DOHH2 (cell line): ENCODE measurements at regions not wholly inside any gene's neighbourhood (a gene's known extent, or its start where the extent isn't known, plus 50 kb on each side); places are given as distances from the start of the nearest gene placed in this dataset.

Source experiments
- H3F3A ChIP-seq: fragments of 200-600 bp; sonication (generic), shearing (Covaris generic); 2 replicates; pipeline ENCODE4 v1.6.0; 2016; ENCODE audit warnings: antibody characterized with exemption, mild to moderate bottlenecking; ENCODE audit not compliant: control insufficient read depth, insufficient read depth
- H3K27ac ChIP-seq: fragments of 200-600 bp; sonication (generic); 2 replicates; pipeline ENCODE4 v1.5.1; 2014; ENCODE audit warnings: low read depth, mild to moderate bottlenecking, low read length, moderate library complexity
- H3K27me3 ChIP-seq: fragments of 200-600 bp; sonication (generic); 2 replicates; pipeline ENCODE4 v1.6.1; 2014; ENCODE audit warnings: mild to moderate bottlenecking, low read length, mixed read lengths; ENCODE audit not compliant: control insufficient read depth
- H3K36me3 ChIP-seq: fragments of 200-600 bp; sonication (generic); 2 replicates; pipeline ENCODE4 v1.6.1; 2014; ENCODE audit warnings: mild to moderate bottlenecking, low read length, moderate library complexity, mixed read lengths; ENCODE audit not compliant: control insufficient read depth
- H3K4me1 ChIP-seq: fragments of 200-600 bp; sonication (generic); 2 replicates; pipeline ENCODE4 v1.6.1; 2014; ENCODE audit warnings: mild to moderate bottlenecking, low read length, mixed read lengths; ENCODE audit not compliant: control insufficient read depth
- H3K4me2 ChIP-seq: fragments of 200-600 bp; sonication (generic); 2 replicates; pipeline ENCODE4 v1.6.0; 2014; ENCODE audit warnings: mild to moderate bottlenecking, low read length, moderate library complexity
- H3K4me3 ChIP-seq: fragments of 200-600 bp; sonication (generic); 2 replicates; pipeline ENCODE4 v1.5.1; 2014; ENCODE audit warnings: mild to moderate bottlenecking, low read length, mixed read lengths
- H3K79me2 ChIP-seq: fragments of 200-600 bp; sonication (generic); 2 replicates; pipeline ENCODE4 v1.6.1; 2014; ENCODE audit warnings: mild to moderate bottlenecking, low read length, mixed read lengths; ENCODE audit not compliant: control insufficient read depth
- H3K9me2 ChIP-seq: fragments of 200-600 bp; sonication (generic); replicated peaks from 2 replicates; pipeline ENCODE4 v1.6.1; 2014; ENCODE audit warnings: mild to moderate bottlenecking, low read length, mixed read lengths; ENCODE audit not compliant: control insufficient read depth
- H3K9me3 ChIP-seq: fragments of 200-600 bp; sonication (generic); 2 replicates; pipeline ENCODE4 v1.6.1; 2014; ENCODE audit warnings: antibody characterized with exemption, low read length, mixed read lengths; ENCODE audit not compliant: control insufficient read depth, insufficient read depth
- H4K20me1 ChIP-seq: fragments of 200-600 bp; sonication (generic); 2 replicates; pipeline ENCODE4 v1.6.0; 2014; ENCODE audit warnings: low read depth, mild to moderate bottlenecking, antibody characterized with exemption, low read length, moderate library complexity; ENCODE audit not compliant: control insufficient read depth, insufficient read depth
- CTCF ChIP-seq: fragments of 200-600 bp; sonication (generic); IDR thresholded peaks from one replicate; pipeline ENCODE4 v1.5.1; 2014; ENCODE audit warnings: antibody characterized with exemption, mild to moderate bottlenecking, low read depth, low read length; ENCODE audit not compliant: poor library complexity, severe bottlenecking
- EZH2phosphoT487 ChIP-seq: fragments of 200-600 bp; sonication (generic); IDR thresholded peaks from 2 replicates; pipeline ENCODE4 v1.6.1; 2017; ENCODE audit warnings: borderline replicate concordance, mild to moderate bottlenecking, antibody characterized with exemption, low read length, moderate library complexity, mixed read lengths

- Histone ChIP-seq H3K27ac (no peak overlapping the region), H4K20me1 (no peaks in the 10 kb centered on the region), H3K9me2 (no peaks in the 10 kb centered on the region), H3K27me3 (no peaks in the 10 kb centered on the region), H3K4me3 (no peak overlapping the region), H3K36me3 (no peaks in the 10 kb centered on the region), H3K79me2 (no peaks in the 10 kb centered on the region), H3K4me1 (no peaks in the 10 kb centered on the region), H3K9me3 (no peaks in the 10 kb centered on the region), H3F3A (no peaks in the 10 kb centered on the region), H3K4me2 (no peak overlapping the region)
- TF ChIP-seq CTCF, result no peak
- no peak for TF ChIP-seq EZH2phosphoT487
These were observed 819.8 kb upstream of the PCDH7 start for GRCh38 chr4:29900336-29900735.

DNA sequence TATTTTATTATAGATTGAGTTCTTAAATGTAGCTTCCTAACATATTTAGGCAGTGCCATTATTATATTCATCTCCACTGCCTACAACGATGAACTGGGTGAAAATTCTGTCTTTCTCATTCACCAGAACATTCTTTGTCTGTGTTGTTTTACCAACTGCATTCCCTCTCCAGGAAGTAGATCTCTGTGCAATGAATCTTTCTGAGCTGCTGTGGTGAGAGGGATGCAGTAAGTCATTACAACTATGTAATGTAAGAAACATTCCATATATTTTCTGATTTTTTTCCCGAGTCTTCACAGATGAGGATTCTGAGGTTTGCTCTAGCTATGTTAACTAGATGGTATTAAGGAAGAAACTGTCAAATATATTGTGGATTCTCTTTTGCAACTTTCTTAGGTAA is 811.9 kb upstream of the PCDH7 start:
- Histone ChIP-seq H3K4me1 (no peaks in the 10 kb centered on the region), H3F3A (no peaks in the 10 kb centered on the region), H3K79me2 (no peaks in the 10 kb centered on the region), H3K4me2 (no peak overlapping the region), H3K4me3 (no peak overlapping the region), H3K27me3 (no peaks in the 10 kb centered on the region), H3K9me2 (no peaks in the 10 kb centered on the region), H4K20me1 (no peaks in the 10 kb centered on the region), H3K36me3 (no peaks in the 10 kb centered on the region), H3K27ac (no peak overlapping the region), H3K9me3 (no peaks in the 10 kb centered on the region)
- TF ChIP-seq EZH2phosphoT487, result no peak

- Histone ChIP-seq H3K4me2 (no peak overlapping the region), H3K27ac (no peak overlapping the region), H4K20me1 (no peaks in the 10 kb centered on the region), H3F3A (no peaks in the 10 kb centered on the region), H3K4me3 (no peak overlapping the region), H3K79me2 (no peaks in the 10 kb centered on the region), H3K36me3 (no peaks in the 10 kb centered on the region), H3K9me3 (no peaks in the 10 kb centered on the region), H3K27me3 (no peaks in the 10 kb centered on the region), H3K9me2 (no peaks in the 10 kb centered on the region), H3K4me1 (no peaks in the 10 kb centered on the region)
- no peak for TF ChIP-seq EZH2phosphoT487
- TF ChIP-seq CTCF, result no peak
These were observed 792.3 kb upstream of the PCDH7 start for GRCh38 chr4:29927895-29928294.

DNA sequence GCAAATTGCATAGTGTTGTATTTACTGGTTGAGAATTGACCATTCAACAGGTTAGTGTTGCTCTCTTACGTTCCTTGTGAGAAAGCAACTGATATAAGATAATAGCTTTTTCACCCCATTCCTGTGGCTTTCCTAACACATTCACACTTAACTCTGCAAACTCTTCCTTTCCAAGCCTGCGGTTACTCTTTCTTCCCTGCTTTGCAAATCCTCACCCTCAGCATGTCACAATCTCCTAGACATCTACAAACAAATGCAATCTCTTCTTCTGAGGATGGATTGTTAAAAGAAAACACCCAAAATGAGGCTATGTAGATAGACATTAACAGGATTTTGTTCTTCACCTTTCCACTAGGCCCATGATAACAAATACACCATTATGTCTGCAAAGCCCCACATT is 771.7 kb upstream of the PCDH7 start:
- Histone ChIP-seq H3K4me3 (no peak overlapping the region), H3K27me3 (no peaks in the 10 kb centered on the region), H3K4me1 (no peaks in the 10 kb centered on the region), H3K9me3 (no peaks in the 10 kb centered on the region), H3K4me2 (no peak overlapping the region), H3K36me3 (no peaks in the 10 kb centered on the region), H3K9me2 (no peaks in the 10 kb centered on the region), H3K79me2 (no peaks in the 10 kb centered on the region), H3F3A (no peaks in the 10 kb centered on the region), H4K20me1 (no peaks in the 10 kb centered on the region), H3K27ac (no peak overlapping the region)
- TF ChIP-seq CTCF (no peak), EZH2phosphoT487 (no peak)
